Activated T-cell treated with anti-CD3 and anti-CD28 coated beads for 48 hours (primary cell): ENCODE measurements at regions not wholly inside any gene's neighbourhood (a gene's known extent, or its start where the extent isn't known, plus 50 kb on each side); places are given as distances from the start of the nearest gene placed in this dataset.

Source experiments
- DNase-seq: peaks from one replicate; pipeline ENCODE4 v3.0.0-alpha.2; 2020; ENCODE audit warnings: low read depth

DNA sequence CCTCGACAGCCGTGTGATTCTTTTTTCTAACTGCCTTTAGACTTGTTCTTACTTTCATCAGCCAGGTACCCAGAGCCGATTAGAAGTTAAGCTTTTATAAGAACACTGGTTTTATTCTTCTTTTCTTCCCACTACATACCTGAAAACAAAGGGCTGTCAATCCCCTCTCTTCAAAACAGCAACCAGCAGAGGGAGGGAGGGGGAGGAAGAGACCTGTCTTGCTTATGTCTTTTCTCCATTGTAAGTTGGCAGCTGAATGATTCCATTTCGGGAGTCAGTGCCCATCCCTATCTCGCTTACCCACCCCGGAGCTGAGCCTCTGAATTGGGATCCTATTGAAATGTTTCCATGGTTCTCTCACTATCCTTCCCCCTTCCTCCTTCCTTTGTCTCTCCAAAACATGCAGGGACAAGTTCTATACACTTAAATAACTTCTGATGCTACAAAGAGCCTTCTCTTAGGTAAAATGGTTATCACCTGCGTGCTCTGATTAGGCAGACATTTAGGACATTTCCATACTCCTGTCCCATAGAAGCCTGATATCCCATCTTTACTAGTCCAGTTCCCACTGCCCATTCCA is 83.9 kb upstream of the WWC1 start:
- no peak for DNase-seq

- DNase-seq: no peak
Observed at GRCh38 chr5:168209244-168209995, 82.0 kb upstream of the WWC1 start.

GRCh38 chr5:168209997-168210396 is 81.4 kb upstream of the WWC1 start:
- DNase-seq: no peak

DNA sequence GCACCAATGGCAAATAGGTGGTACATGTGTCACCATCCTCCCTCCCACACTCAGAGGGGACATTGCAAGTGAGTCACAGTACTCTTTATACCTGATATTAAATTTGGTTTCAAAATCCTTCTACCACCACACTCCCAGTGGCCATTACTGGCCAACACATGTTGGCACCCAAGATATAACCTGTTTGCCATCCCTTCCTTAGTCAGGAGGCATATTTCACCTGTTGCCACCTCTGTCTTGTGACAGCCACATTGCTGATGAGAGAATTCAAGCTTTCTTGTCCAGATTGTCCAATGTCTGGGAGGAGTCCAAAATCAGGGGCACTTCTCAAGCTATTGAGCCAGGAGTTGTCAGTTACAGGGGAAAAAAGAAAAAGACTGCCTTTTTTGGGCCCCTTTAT is 80.2 kb upstream of the WWC1 start:
- no peak for DNase-seq

DNA sequence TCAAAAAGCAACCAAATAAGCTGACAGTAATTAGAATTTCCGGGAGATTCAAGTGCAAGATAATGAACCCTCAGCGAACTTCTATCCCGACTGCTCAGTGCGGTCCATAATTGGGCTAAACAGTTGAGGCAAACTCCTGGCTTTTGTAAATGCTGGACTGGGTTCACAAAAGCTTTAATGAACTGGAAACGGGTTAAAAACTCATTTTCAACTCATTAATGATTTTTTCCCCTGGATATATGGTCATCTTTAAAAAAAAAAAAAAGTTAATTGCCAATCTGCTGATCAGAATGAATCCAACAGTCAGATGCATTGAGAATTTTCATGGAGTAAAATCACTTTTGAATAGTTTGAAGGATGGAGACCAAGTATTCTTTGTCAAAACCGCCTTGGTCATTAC is 79.5 kb upstream of the WWC1 start:
- DNase-seq: no peak

GRCh38 chr5:168214071-168214470 is 77.4 kb upstream of the WWC1 start:
- DNase-seq: no peak

- DNase-seq: no peak
Observed at GRCh38 chr5:168214886-168215285, 76.6 kb upstream of the WWC1 start.

- no peak for DNase-seq
Observed at GRCh38 chr5:168215646-168216045, 75.8 kb upstream of the WWC1 start.

DNA sequence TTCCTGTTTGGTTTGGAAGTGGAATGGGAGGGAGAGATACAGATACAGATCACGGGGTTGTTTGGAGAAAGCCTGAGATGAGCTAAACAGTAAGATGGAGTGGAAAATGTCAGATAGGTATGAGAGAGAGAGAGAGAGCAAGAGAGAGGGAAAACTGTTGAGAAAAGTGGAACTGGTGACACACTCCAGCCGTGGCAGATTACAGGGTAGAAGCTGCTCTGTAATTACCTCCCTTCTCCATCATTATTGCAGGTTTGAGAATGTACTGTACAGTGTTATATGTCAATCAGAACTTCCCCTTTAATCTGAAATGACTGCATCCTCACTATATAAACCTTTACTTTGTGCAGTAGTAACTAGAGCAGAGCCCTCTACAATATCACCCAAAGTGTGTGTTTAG is 74.5 kb upstream of the WWC1 start:
- DNase-seq: no peak

GRCh38 chr5:168217497-168217896 is 73.9 kb upstream of the WWC1 start:
- DNase-seq: no peak

- no peak for DNase-seq
Observed at GRCh38 chr5:168218746-168219145, 72.7 kb upstream of the WWC1 start.

GRCh38 chr5:168219515-168220410 is 71.7 kb upstream of the WWC1 start:
- no peak for DNase-seq

DNA sequence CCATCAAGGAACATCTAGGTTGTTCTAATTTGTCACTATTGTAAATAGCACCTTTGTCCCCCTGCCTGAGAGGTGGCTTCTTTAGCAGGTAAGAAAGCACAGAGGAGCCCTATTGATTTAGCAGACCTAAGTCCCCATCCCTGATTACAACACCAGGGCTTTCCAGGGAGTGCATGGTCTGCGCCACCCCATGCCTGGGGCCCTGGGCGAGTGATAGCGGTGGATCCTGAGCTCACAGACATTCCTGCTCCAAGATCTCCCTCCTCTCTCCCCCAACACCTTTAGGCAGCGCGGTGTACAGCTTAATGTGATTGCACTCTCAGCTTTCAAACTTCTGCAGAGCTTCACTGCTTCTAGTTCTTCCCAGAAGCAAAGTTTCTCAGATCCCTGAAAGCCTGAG is 67.4 kb upstream of the WWC1 start:
- no peak for DNase-seq

- DNase-seq: no peak
Observed at GRCh38 chr5:168226012-168226411, 65.4 kb upstream of the WWC1 start.

- DNase-seq: no peak
Observed at GRCh38 chr5:168227001-168227400, 64.4 kb upstream of the WWC1 start.

GRCh38 chr5:168227973-168228615 is 63.4 kb upstream of the WWC1 start:
- no peak for DNase-seq

- DNase-seq: no peak
Observed at GRCh38 chr5:168228668-168229067, 62.8 kb upstream of the WWC1 start.

DNA sequence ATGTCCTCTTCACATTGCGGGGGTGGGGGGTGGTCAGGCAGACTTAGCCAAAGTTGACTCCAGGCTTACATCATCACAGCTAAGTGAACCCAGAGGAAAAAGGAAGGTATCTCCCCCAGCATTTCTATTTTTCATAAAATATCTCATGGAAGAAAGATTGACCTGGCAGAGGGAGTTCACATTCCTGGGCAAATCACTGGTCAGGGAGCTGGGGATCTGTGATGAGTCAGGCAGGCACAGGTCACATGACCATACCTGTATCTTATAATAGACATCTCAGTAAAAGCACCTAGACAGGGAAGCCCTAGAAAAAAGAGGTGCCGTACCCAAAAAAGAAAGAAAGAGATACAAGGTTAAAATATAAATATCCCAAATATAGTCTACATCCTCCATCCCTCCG is 57.3 kb upstream of the WWC1 start:
- no peak for DNase-seq

GRCh38 chr5:168238463-168238862 is 53.0 kb upstream of the WWC1 start:
- DNase-seq: no peak

GRCh38 chr5:168239325-168239724 is 52.1 kb upstream of the WWC1 start:
- DNase-seq: no peak
